NOMO-1 (cell line): ENCODE measurements at regions not wholly inside any gene's neighbourhood (a gene's known extent, or its start where the extent isn't known, plus 50 kb on each side); places are given as distances from the start of the nearest gene placed in this dataset.

Experiments used
- DNase-seq, 2 experiments: peaks; one replicate each; lab custom pipeline; 2025; ENCODE audit not compliant: unreplicated experiment in 2 of 2; lab: John Stamatoyannopoulos, UW

DNA sequence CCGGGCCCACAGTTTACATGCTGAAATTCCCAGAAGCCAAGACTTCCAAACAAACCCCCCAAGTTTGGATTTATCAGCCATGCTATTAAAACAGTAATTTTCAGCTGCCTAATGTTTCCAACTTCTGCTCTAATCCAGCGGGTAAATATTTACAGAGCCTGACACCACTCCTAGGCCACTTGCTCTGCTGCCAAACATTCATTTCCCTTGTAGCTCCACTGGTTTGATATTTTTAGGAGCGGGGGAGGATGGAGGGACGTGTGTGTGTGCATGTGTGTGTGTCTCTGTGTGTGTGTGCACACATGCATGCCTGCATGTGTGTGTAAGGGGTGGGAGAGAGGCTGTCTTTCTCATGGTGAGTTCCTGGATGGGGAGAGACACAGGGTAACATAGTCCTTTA, 115.7 kb upstream of the PJA1 start:
- no peak for DNase-seq

DNA sequence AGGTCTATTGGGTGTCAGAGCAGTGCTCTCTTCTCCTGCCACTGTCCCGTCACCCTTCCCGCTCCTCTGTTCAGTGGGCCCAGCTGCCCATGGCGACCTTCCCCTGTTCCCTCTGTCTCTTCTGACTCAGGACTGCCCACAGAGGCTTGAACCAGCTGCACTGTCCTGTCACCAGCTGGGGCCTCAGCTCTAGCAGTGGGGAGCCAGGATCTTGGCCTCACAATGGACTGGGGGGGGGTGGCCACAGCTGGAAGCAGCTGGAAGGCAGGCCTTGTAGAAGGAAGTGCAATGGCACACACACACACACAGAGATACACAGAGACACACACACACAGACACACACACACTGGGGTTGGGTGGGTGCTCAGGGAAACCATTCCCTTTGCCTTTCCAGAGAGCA, 114.0 kb upstream of the PJA1 start:
- no peak for DNase-seq

DNA sequence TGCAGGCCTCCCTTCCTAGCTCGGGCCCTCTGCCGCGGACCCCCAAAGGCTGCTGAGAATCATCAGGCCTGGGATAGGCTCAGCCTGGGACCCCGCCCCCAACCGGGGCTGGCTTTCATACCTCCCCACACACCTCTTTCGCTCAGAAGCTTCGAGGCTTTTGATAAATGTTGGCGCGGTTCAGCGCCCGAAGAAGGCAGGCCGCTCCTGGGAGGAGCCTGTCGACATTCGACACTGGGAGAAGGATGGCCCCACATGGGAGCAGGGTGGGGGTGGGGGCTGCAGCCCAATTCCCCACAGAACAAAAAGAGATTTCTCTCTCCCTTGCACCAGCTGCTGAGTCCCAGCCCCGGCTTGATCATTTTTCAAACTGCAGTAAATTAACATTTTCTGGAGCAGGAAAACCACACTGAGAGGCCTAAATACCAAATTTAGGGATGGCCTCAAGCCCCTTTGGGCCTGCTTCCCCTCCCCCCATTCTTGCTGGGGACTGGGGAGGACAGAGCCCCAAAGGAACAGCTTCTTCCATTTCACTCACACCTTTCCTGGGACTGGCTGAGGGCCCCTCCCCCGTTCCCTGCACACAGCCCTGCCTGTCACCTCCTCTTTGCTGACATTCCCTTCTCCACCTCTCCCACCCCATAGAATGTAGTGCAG, 112.9 kb upstream of the PJA1 start:
- DNase-seq: no peak

DNA sequence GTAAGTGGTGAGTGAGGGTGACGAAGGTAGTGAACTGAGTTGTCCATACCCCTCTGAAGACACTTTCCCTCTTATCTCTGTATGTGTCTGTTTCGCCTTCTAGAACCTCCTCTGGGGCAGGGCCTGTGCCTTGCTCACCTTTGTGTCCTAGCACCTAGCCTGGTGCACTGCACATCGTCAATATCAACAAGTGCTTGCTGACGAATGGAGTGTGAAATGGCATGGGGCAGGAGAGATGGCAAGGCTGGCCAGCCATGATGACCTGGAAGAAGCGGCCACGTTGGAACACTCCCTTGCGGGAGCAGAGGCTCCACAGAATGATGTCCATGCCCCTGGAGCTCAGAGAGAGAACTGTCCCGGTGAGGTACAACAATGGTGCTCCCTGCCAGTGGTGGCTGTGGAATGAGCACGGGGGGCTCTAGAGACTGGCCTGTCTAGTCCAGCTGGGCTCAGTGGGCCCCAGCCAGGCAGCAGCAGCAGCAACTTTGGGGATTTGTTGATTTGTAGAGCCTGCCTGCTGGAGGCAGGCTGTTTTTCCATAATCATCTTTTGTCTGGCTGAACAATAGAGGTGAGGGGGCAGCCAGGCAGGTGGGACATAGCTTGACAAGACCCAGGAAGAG, 112.2 kb upstream of the PJA1 start:
- no peak for DNase-seq

DNA sequence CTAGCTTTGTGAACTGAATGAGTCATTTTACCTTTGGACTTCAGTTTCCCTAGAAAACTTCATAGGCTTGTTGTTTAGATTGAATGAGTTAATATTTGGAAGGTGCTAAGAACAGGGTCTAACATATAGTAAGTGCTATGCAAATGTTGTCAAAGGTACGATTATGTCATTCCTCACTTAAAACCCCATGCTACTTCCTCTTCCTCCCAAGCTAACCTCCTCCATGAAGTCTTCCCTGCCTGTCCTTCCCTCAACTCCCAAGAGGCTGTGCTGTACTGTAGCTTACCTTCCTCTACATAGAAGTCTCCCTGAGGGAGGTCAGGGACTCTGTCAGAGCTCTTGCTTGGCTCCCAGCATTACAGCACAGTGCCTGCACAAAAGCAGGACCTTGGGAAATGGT, 103.4 kb upstream of the PJA1 start:
- no peak for DNase-seq

DNA sequence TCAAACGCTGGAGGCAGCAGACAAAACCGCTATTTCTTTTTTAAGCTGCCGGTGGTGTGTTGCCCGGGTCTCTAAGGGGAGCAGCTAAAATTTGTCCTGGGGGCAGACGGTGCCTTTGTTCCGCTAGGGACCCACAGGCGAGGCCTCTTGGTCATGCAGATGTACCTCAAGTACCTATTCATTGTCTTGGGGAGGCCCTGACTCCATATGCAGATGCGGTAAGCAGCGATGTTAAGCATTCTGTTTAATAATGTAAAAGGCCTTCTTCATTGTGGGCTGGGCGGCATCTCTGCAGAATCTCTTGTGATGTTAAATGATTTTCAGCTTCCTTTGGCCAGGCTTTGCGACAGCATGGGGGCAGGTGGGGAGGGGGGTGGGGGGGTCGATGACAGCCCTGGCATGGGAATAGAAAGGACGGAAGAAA, 98.9 kb upstream of the PJA1 start:
- no peak for DNase-seq

DNA sequence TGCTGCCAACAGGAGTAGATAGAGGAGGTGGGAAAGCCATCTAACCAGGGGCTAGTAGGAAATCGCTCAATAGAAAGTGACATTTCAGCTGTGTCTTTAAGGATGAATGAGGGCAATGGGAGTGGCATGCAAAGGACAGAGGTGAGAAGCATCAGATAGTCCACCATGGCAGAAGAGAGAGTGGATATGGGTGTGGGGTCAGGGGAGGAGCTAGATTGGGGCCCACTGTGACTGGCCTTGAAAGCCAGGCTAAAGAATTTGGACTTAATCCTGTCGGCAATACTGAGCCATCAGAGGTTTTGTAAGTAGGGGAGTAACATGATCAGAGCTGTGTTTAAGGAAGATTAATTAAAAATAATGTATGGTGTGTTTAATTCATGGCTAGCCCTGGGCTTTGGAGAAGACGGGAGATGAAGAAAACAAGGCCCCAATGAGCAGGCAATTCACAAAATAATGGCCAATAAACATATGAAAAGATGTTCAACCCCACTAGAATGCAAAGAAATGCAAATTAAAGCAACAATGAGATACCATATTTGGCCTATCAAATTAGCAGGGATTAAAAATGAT, 98.1 kb upstream of the PJA1 start:
- no peak for DNase-seq

DNA sequence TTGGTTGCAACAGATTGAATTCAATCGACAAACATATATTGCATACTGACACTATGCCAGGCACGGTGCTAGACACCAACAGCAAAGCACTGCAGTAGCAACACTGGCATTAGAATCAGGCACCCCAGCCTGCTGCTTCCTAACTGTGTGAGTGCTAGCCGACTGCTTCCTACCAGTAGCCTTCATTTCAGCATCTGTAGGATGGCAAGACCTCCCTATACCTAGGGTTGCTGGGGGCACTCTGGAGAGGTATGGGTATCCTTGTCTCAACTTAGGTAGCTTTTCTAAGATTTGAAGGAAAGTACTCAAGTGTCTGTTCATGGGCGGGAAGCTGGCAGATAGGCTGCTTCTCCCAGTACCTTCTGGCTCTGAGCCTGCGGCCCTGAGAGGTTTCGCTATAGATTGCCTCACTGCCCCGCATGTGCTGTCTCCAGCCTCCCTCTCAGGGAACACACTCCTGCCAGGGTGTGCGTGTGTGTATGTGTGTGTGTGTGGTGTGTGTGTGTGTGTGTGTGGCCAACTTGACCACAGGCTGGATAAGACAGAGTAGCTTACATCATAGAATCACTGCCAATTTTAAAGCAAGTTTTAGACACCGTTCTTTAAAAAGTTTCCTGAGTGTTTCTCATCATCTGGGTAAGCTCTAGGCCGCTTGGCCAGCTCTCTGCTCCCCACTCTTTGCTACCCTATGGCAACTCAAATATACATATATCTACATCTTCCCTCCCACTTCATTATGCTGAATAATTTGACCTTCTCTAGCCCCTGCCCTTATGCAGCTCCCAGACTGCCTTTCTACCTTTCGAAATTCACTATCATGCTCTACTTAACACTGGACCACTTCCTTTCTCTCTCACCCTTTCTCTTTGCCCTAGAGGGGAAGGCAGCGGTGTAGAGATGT, 97.0 kb upstream of the PJA1 start:
- no peak for DNase-seq

DNA sequence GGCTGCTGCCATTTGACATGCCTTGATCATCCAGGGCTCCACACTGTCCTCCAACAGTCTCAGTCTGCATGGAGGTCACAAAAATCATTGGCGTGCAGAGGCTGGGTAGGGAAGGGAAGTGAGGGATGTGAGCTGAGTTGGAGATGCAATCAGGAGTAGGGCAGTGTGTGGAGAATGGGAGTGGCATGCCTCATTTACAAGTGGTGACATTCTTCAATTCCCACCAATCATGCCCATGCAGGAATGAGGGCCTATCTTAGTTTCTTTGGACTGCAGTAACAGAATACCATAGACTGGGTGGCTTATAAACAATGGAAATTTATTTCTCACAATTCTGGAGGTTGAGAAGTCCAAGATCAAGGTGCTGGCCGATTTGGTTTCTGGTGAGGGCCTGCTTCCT, 94.9 kb upstream of the PJA1 start:
- no peak for DNase-seq

DNA sequence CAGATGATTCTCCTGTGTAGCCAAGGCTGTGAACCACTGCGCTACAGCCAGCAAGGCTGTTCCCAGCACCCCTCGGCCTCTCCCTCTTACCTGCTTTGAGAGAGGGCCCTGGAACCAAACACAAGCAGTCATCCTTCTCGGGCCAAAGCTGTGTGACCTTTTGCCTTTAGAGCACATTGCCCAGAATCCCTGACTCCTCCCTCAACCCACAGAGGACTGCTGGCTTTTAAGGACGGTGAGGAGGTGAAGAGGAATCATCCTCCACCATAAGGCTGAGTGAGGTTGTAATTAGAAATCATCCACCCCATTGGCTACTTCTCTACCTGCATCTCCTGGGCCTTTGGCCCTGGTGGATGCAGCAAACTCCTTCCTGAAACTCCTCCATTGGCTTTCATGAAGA, 93.6 kb upstream of the PJA1 start:
- no peak for DNase-seq

DNA sequence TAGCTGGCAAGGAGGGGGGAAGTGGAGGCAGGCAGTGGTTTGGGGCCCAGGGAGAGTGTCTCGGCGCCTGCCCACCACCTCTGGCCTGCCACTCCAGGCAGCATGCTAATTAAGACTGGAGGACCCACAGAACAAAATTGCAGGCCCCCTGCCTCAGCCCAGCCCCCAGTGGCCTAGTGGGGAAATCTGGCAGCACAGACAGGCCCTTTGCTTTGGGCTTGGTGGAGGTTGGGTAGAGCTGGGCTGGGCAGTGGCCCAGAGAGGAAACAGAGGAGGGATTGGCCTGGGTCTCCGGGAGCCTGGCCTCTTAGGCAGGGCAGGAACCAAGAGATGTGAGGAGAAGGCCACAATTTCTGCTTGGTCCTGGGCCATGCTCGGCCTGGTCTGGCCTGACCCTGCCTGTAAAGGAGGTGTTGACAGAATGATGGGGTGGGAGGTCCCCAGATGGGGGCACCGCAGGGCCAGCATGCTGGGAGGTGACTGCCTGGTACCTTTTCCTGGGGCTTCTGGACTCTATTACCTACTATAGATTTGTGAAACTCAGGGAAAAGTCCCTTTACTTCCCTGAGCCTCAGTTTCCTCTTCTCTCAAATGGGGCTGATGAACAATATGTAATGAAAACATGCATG, 92.4 kb upstream of the PJA1 start:
- DNase-seq: no peak

DNA sequence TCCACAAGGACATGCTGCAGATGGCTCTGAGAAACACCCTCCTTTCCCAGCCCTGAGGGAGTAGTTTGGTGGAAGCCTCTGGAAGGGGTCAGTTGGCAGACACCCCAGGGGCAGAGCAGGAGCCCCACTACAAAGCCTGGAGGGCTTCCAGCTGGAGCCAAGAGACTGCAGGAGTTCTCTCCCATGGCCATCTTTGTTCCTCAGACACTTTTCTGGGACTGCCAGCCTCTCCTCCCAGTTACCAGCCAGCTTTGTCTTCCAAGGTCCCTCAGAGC, 91.0 kb upstream of the PJA1 start:
- no peak for DNase-seq

DNA sequence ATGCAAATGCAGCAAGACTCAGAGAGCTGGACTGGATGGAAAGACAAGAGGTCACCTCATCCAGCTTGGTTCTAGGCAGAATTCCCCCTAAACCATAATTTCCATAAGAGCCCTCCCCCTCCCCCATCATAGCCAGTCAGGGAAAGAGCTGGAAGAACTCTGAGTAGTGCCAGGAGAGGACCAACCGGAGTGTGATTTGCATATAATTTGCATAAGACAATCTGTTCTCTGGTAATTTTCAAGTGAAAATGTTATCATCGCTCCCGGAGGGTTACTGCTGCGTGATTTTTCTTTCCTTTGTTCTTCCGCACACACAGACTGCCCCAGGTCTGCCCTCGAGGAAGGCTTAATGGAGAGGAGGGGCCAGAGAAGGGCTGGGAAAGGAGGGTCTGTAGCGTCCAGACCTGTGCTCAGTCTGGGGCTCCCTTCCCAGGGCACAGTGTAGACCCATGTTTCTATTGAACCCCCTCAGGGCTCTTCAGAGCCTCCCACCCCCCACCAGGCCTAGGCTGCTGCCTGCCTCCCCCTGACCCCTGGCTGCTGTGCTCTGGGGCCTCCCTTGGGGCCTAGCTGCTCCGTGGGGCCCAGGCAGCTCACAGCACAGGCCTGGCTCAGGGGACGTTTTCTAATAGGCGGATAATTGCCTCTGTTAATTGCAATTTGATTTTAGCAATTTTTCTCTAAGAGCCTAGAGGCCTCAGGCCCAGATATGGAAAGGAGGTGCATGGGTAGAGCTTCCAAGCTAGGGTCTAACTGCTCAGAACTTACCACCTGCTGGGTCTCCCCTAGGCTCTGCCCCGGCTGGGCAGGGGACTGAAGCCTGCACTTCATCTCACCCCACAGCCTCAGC, 90.4 kb upstream of the PJA1 start:
- DNase-seq: no peak

DNA sequence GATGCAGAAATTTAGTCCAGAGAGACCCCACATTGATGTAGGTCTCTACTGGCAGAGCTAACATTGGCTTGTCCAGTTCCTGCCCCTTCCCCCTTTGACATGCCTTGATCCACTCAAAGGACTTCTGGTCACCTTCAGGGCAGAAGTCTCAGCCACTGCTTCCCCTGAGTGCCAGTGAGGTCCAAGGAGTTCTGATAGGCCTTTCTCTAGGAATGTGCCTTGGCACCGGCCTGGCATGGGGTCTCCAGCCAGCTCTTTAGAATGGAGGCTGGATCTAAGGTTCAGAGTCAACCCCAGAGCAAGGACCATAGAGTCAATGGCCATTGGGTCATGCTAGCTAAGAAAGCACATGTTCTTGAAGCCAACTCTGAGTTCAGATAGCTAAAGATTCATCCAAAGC, 88.6 kb upstream of the PJA1 start:
- DNase-seq: no peak

DNA sequence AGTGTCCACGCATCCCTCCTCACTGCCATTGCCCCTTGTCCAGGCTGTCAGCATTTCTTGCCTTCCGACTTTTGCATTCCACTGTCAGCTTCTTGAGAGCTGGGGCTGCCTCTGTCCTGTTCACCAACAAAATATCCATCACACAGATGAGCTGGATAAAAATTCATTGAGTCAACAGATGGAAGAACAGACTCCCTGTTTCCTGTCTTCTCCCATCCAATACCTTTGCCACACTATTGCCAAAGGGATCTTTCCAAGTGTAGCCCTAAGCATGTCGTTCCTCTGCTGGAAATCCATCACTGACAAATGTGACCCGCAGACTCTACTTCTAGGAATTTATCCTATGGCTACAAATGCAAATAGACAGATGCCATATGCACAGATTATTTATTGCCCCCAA, 78.0 kb upstream of the PJA1 start:
- DNase-seq: no peak

DNA sequence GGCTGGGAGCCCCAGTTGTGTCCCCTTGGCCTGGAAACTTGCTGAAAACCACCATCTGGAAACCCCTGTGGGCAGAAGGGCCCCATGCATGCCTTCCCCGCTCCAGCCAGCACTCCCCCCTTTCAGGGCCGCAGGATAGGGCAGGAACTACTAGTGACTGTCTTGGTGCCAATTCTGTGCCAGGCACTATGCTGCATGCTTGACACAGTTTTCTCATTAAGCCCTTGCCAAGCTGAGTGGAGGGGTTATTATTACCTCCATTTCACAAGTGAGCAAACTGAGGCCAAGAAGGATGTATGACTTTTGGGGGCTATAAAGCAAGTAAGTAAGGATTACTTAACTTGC, 73.6 kb upstream of the PJA1 start:
- no peak for DNase-seq

DNA sequence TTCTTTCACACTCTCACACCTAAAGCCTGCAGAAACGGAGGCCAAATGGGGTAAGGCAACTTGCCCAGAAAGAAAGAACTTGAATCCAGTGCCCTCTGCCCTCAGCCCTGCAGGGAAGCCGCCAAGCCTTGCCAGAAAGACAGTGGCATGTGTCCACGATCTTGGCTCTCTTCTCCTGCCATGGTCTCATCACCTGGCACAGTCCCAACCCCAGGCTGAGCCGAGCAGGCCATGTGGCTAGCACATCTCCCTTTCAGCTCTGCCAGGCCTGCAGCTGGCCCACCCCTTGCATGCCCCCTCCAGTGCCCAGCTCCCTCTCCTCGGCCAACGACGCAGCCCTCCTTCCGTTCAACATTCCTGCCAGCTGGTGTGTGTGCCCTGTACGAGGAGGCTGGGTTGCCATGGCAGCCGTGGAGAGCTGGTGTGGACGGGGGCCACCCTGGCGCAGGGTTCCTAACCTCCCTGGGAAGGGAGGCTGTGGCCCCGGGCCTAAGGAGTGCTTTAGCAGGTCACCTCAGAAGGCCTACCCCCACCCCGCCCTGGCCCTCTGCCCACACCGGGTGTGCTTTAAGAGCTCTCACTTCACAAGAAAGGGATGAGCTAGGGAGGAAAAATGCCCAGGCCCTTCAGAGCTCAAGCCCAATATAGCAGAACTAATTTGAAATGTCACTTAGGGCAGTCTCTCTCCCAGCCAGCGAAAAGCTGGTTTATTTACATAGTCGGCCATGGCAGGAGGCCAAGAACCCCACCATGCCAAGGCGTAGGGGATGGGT, 73.0 kb upstream of the PJA1 start:
- no peak for DNase-seq

DNA sequence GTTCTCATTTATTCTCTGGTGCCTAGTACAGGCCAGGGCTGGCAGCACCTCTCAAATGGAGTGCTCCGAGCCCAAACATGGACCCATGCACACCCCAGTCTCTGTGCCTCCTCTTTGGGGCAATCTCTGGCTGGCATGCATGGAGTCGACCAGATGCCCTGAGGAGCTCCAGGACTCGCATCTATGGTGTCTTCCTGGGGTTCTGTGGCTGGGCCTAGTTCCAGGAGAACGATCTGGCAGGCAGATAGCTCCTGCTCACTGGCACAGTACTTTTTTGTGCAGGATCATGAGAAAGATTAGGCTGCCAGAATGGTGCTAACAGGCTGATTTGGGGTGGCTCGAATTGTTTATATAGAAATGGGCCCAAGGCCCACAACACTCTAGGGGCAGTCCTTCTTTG, 72.0 kb upstream of the PJA1 start:
- no peak for DNase-seq

DNA sequence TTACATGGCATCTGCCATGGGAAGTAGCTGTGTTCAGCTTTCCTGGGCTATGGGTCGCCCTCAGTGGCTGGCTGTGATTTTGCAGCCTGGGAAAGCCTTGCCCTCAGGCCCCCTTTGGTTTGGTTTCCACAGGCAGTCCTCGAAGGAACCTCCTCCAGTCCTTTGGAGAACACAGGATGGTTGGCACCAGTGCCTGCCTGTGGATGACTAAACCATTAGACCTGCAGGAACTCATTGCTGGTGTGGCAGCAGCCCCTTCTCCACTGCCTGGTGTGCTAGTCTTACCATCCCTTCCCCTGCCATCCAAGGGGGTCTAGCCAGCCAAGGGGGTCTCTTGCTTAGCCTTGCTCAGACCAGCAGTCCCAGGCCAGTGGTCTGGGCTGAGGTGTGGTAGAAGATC, 71.4 kb upstream of the PJA1 start:
- no peak for DNase-seq

DNA sequence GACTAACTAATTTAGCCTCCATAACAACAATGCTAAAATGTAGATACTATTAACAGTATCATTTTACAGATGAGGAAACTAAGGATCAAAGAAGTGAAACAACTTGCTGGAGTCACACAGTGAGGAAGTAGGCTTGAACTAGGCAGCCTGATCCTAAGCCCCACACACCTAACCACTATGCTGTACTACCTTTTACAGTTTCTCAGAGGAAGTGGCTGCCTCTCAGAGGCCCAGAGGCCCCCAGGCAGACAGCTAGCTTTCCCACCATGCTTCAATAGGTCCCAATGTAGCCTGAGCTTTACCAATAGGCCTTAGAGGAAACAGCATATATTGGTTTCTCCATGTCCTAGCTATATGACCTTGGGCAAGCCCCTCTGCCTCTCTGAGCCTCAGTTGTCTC, 69.4 kb upstream of the PJA1 start:
- DNase-seq: no peak
